D341Med (cell line): ENCODE measurements at regions not wholly inside any gene's neighbourhood (a gene's known extent, or its start where the extent isn't known, plus 50 kb on each side); places are given as distances from the start of the nearest gene placed in this dataset.

Source experiments
- DNase-seq: peaks from one replicate; pipeline ENCODE4 v3.0.0; 2012; ENCODE audit warnings: low spot score

DNA sequence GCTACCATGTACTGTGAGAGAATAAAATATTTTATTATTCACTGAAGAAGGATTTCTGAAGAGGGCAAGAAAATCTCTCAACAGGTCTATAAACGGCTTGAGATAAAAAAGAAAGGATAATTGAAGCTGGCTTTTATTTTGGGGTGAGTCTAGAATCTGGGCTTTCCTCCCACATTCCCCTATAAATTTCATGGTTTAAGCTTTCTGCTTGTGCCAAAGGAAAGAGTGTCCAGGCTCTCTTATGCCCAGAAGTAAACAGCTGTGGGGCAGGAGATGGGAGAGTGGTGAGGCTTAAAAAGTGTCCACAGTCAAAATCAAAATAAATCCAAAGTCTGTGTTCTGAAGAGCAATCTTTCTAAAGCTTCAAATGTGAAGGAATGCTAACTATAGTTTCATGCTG lies 942.2 kb upstream of the MIR17HG start:
- DNase-seq = no peak

DNA sequence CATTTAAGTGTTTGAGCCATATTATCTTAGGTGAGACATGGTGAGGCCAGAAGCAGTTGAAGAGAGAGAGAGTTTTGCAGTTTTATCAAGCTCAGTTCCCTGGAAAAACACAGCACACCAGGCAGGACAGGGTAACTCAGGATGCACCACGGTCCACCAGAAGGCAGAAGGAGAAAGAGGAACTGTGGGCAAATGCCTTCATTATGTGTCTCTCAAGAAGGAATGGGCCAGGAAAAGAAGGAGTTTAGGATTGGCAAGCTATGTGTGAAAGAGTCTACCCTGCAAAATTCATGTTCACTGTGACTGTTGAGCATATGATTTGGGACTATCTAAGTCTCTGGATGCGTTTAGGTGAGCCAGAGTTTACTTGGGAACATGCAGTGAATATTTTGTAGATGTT lies 934.5 kb upstream of the MIR17HG start:
- DNase-seq = no peak

DNA sequence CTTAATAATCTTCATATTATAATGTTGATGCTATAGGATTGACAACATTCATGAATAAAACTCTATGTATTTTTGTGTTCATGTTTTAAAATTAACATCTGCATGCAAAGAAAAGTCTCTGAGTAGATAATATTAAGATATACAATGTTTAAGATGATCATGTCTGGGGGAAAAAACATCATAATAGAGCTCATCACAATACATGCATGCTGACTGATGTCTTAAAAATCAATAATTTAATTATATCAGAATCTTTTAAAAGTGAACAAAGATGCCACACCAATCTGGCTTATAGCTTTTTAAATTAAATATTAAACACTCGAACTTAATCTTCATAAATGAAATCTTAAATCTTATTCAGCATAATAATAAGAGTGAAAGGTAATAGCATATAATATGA lies 933.9 kb upstream of the MIR17HG start:
- DNase-seq = no peak

DNA sequence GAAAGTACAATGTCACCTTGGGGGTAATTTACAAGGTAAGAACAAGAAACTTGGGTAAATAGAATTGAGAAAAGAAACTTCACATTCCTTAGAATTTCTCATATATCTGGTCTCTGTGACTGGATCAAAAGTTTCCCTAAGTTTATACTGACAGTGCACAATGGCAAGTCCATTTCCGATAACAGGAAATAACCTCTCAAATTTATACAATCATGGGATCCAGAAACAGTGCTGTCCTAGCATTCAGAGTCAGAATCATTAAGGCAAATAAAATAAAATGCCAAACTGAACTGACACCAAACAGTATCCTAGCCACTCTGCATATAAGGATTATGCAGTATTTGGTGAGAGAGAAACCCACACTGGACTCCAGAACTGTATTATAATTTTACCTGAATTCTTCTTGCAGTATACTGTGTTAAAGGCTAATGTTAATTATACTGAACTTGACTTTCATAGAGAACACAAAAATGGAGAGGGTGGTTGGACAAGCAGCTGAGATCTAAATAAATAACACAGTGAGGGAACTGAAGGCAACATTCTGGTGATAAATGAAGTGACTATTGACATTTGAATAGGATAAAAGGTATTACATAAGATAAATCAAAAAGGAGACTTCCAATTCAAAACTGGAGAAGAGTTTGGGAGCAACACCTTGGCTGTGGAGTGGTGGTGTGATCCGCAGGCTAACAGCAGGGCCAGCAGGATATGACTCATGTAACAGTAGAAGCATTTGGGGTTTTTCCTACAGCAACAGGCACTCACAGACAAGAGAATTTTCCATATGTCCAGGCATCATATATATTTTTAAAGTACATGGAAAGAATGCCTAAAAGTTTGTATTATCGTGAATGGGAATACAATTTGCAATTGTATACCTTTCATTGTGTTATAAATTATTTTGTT lies 932.5 kb upstream of the MIR17HG start:
- no peak for DNase-seq

DNA sequence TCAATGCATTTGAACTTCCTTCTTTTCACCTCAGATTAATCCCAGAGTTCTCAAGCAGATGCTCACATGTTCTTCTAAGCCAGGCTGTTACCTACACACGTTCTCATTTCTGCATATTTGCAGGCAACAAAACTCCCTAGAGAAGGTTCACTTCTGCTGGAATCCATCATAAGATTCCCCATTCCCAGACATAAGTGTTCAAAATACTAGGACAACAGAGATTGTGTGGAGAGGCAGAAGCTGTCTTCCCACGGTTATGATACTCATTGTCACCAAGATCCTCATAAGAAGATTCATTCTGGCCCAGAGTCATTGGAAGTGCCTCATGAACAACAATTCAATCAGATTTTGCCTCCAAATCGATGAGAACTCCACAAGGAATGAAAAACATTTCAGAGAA lies 931.6 kb upstream of the MIR17HG start:
- no peak for DNase-seq

DNA sequence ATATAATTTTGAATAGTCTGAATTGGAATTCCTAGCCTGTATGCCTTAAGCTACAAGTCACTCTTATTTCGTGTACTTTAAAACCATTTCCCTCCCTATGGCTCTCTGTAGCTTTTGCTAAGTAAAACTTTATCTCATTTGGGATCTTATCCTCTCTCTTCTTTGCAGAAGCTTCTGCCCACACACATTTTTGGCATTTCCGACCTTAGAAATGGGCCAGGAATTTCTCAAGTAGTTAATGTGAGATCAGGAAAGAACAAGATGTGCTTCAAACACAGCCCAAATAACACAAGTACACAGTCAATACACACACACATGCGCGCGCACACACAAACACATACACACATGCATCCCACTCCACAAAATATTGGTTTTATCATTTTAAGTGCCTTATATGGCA lies 931.0 kb upstream of the MIR17HG start:
- DNase-seq = no peak

DNA sequence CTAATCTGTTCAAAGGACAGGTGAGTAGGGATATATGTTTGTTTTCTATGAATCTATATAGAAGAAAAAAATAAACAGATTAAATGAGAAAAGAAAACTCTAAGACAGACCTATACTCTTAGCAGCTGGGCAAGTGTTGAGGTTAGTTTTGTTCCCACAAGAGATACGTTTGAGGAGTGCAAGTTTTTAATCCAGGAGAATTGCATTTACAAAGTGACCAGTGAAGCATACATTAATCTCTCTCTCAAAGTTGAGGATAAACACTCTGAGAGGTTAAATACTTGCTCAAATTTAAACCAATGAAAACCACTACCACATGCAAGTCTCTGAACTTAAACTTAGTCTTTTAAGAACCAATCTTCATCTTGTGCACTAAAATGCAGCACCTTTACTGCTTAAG lies 930.5 kb upstream of the MIR17HG start:
- DNase-seq = no peak

DNA sequence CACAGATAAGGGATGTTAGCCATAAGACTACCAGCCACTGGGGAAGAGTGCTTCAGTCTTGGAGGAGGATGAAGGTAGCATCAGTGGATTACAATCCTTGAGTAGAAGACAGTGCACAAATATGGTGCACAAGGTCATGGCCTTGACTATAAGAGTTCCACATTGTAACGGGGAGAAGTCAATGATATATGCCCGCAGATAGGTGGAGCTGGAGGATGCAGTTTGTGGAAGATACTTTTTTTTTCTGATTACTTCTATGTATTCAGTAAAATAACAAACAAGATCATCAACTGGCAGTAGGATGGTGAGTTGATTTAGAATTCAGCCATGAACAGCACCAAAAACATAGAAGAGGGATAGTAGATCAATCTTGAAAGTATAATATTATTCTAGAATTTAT lies 926.8 kb upstream of the MIR17HG start:
- DNase-seq = no peak

DNA sequence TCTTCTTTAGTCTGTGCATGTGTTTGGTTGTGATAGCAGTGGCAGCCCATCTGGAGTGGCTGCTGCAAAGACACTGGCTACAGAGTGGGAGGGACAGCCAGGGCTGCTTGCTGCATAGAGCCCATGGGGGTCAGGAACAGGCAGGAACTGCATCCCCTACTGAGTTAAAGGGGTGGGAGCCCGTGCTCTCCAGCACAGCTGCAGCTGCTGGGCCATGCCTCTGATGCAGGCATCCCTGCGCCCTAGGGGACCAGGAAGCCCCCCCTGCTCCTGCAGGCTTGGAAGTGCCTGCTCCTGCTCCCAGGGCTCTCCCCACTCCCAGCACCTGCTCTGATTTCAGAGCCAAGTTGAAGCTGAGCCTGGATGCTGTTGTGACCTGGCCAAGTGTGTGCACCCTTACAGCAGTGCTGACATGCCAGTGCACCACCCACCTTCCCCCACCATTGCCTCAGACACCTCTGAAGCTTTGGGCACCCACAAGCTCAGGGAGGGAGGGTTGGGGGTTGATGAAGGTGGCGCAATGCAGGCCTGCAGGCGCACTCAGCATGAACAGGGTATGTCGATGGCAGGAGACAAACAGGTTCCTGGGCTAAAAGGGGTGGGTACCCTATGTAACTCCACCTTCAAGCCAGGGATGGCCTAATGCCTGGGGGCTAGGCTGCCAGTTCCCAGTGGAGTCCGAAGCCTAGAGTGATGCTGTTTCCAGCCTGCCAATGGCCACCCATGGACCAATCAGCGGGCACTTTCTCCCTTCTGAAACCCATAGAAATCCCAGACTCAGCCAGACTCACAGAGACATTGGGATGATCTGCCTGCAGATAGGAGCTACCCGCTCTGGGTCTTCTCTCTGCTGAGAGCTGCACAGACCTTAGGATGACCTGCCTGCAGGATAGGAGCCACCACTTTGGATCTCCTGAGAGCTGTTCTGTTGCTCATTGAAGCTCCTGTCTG lies 919.9 kb upstream of the MIR17HG start:
- no peak for DNase-seq

DNA sequence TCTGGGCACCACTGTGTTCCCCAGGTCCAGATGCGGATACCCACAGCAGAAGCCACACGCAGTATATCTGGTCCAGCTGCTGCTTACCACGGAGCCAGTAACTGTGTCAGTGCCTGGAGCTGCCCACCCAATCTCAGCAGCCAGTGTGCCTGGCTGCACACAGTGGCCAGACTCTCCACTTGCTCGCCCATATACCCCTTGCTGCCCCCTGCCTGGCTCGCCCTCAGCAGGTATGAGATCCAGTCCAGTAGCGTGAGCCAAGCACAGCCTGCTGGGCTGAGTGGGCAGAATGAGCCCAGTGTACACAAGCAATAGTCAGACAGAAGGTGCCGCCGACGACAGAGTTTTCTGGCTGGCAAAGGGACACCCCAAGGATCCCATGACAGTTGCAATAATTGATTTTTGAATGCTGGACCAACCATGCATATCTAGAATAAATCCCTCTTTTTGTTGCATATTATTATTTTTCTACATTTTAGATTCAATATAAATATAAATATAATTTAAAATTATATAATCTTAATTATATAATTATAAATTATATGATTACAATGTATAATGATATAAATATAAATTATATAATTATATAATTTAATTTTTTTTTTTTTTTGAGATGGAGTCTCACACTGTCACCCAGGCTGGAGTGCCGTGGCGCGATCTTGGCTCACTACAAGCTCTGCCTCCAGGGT lies 918.8 kb upstream of the MIR17HG start:
- no peak for DNase-seq

DNA sequence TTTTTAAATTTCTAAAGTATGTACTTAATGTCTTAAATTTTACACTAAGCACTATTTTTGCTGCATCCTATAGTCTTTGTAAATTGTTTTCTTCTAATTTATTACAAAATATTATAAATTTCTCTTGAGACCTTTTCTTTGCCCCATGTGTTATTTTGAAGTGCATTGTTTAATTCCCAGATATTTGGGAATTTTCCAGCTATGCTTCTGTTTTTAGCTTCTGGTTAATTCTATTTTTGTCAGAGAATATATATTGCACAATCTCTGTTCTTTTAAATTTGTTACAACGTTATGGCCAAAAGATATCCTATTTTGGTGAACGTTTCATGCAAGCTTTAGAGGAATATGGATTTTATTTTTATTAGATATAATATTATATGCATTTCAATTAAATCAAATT lies 917.4 kb upstream of the MIR17HG start:
- DNase-seq = no peak

DNA sequence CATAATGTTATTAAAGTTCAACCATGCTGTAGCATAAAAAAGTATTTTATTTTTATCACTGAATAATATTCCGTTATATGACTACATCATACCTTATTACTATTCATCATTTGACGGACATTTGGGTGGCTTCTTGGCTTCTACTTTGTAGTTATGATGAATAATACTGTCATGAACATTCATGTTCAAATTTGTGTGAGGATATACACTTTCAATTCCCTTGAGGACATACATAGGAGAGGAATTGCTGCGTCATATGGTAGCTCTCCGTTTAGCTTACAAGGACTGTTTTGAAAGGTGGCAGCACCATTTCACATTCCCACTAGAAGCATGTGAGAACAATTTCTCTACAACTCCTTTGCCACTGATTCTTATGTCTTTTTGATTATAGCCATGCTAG lies 910.8 kb upstream of the MIR17HG start:
- no peak for DNase-seq

DNA sequence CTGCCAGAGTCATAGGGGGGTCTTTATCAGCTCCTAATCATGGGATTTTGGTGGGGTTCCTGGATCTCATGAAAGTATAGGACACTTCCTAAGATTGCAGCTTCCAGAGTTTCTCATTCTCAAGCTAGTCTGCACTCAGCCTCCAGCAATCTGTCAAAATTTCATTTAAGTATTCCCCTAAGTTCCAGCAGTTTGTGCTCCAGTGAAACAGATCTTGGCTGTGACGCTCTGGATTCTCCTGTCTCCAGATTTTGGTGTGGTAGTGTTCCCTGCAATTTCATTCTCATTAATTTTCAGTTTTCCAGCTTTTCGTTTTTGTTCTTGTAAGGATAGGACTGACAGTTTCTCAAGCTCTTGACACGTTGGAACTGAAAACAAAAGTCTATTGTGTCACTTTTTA lies 908.9 kb upstream of the MIR17HG start:
- DNase-seq = no peak

DNA sequence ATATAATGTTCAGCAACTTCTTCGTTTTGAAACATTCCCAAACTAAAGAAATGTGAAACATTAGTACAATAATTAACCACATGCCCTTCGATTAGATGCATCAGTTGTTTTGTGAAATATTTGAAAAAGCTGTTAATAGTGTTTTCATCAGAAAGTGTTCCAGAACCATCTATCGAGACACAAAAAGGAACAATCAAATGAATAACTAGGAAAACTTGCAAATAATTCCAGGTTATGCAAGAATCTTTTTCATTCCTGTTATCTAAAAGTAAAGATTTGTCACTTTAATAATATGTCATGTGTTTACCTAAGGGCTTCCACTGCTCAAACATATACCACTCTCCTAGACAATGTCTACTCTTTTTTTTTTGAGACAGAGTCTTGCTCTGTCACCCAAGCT lies 904.2 kb upstream of the MIR17HG start:
- no peak for DNase-seq

DNA sequence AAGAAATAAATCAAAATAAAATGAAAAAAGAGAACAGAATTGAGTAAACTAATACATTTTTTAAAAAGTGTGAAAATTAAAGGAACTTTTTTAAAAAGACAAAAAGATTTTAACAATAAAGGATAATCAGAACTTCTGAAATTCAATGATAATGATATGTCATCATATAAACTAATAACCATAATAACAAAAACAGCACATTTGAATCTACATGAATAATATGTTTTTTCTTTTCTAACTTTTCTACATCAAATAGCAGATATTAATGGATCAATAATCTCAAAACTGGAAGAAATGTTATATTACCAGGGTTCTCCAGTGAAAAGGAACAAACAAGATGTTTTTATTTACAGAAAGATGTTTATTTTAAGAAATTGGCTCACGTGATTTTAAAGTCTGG lies 903.3 kb upstream of the MIR17HG start:
- no peak for DNase-seq

DNA sequence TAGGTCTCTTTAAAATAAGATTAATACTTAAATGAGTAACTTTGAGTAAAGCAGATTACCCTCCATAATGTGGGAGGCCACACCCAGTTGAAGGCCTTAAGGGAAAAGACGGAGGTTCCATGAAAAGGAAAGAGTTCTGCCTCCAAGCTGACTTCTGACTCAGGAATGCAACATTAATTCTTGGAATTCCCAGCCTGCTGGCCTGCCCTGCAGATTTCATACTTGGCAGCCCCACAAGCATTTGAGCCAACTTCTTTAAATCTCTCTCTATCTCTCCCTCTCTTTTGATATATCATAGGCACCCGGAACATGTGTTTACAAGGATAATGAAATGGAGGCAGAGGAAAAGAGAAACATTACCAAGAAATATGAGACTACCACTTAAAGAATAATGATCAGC lies 902.3 kb upstream of the MIR17HG start:
- DNase-seq = peak; percentile 18

DNA sequence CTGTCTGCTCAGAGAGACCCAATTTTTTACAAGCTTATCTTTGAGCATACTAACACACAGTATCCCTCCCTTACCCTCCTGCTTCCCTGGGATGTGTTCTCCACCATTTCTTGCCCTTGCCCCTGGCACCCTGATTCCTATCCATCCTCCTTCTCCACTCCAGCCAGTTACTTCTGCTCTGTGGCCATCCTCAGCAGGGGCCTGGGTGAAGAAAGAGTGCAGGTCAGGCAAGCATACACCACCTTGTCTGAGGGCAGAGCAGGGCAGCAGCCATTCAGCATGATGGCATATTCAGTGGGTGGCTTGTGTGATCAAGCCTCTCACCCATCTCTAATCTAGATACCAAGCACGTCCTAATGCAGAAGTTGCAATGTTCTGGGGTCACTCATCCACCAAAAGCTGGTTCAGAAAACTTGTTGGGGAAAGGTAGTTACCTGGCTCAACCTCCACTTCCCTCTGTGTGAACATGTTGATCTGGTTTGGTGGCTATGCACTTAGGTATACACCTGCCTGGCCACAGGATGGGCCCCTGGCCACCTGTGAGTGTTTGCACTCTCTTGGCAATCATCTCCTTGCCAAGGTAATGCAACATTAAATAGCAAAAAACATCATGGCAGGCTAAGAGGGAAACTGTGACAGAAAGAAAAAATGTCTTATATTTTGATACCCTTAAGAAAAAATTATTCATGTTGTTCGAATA lies 900.3 kb upstream of the MIR17HG start:
- DNase-seq = no peak

DNA sequence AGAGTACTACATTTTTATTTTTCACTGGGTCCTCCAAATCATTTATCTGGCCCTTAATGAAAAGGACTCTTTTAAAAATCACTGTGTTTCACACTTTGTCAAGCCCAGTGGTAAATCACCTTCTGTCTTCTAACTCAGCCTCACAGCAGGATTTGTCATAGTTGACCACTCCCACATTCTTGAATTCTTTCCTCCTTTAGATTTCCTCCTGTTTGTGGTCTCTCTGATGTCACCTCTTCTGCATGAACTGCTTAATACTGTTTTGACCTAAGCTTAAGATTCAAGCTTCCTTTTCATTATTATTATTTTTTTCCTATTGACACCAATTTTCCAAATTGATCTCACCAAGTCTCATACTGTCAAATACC lies 899.8 kb upstream of the MIR17HG start:
- no peak for DNase-seq

DNA sequence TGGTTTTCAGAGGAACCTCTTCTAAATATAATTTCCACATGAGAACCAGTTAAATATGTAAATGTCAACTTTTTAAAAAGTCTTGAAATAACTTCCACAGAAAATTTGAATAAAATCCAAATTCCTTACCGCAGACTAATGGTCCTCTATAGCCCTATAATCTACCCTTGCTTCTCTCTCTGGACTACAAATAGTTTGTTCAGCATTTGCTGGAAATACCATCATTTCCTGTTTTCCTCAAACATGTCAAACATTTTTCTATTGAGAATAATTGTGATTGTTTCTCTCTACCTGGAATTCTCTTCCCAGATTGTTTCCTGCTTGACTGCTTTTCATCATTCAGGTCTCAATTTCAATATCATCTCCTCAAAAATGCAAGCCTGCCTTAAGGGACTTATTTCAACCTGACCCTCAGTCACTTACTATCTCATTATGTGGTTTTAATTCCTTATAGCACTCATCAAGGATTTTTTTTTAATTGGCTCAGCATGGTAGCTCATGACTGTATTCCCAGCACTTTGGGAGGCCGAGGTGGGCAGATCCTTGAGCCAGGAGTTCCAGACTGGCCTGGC lies 898.9 kb upstream of the MIR17HG start:
- no peak for DNase-seq

DNA sequence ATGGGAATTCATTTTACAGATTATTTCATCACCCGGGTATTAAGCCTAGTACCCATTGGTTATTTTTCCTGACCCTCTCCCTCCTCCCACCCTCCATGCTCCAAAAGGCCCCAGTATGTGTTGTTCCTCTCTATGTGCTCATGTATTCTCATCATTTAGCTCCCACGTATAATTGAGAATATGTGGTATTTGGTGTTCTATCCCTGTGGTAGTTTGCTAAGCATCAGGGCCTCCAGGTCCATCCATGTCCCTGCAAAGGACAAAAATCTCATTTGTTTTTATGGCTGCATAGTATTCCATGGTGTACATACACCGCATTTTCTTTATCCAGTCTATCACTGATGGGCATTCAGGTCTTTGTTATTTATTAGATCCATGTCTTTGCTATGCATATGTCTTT lies 894.1 kb upstream of the MIR17HG start:
- no peak for DNase-seq

DNA sequence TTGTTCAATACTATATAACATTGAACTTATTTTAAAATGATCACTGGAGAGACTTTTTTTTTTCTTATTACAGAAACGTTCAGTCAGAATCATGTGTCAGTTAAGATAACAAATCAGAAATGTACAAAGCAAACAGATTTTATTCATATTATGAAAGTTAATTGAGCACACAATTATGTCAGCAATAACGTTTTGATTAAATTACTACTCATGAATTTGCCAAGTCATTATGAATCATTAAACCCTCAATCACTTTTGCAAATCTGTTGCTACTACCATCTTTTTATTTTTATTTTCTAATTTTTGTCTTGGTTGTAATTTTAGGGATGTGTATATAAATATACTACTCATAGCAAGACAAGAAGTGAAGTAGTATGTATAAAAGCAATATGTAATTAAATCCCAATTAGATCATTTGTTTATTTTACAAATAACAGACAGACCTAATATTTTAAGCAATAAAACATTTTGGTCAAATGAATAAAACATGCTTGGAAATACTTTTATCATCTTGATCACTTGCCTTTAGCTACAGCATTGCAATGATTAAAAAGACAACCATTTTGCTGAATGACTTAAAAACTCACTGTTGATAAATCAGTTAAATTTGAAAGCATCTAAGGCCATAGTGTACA lies 893.4 kb upstream of the MIR17HG start:
- no peak for DNase-seq
